GM23248 (cell line): ENCODE measurements at regions not wholly inside any gene's neighbourhood (a gene's known extent, or its start where the extent isn't known, plus 50 kb on each side); places are given as distances from the start of the nearest gene placed in this dataset.

Experiments used
- DNase-seq: peaks from one replicate; pipeline ENCODE4 v3.0.0-alpha.2; 2015
- H2AFZ ChIP-seq: fragments of 200-600 bp; sonication (generic); 2 replicates; pipeline ENCODE4 v1.6.1; 2016; ENCODE audit warnings: antibody characterized with exemption
- H3F3A ChIP-seq: fragments of 200-600 bp; sonication (generic); 2 replicates; pipeline ENCODE4 v1.6.1; 2016; ENCODE audit warnings: mild to moderate bottlenecking, antibody characterized with exemption, mixed run types; ENCODE audit not compliant: insufficient read depth
- H3K27ac ChIP-seq: fragments of 200-600 bp; sonication (generic); 2 replicates; pipeline ENCODE4 v1.5.1; 2016; ENCODE audit warnings: mild to moderate bottlenecking
- H3K27me3 ChIP-seq: fragments of 200-600 bp; sonication (generic); replicated peaks from 2 replicates; pipeline ENCODE4 v1.6.1; 2016; ENCODE audit warnings: mild to moderate bottlenecking; ENCODE audit not compliant: insufficient read depth
- H3K36me3 ChIP-seq: fragments of 200-600 bp; sonication (generic); 2 replicates; pipeline ENCODE4 v1.6.1; 2016; ENCODE audit warnings: low read depth, mild to moderate bottlenecking
- H3K4me1 ChIP-seq: fragments of 200-600 bp; sonication (generic); 2 replicates; pipeline ENCODE4 v1.6.1; 2016; ENCODE audit warnings: mild to moderate bottlenecking; ENCODE audit not compliant: insufficient read depth
- H3K4me2 ChIP-seq: fragments of 200-600 bp; sonication (generic); one replicate; pipeline ENCODE4 v1.6.1; 2016; ENCODE audit warnings: mild to moderate bottlenecking; ENCODE audit not compliant: unreplicated experiment
- H3K4me3 ChIP-seq: fragments of 200-600 bp; sonication (generic); 2 replicates; pipeline ENCODE4 v1.5.1; 2016; ENCODE audit warnings: mild to moderate bottlenecking
- H3K79me2 ChIP-seq: fragments of 200-600 bp; sonication (generic); 2 replicates; pipeline ENCODE4 v1.6.1; 2016; ENCODE audit warnings: mild to moderate bottlenecking; ENCODE audit not compliant: insufficient read depth
- H3K9ac ChIP-seq: fragments of 200-600 bp; sonication (generic); 2 replicates; pipeline ENCODE4 v1.6.1; 2016; ENCODE audit warnings: mild to moderate bottlenecking
- H3K9me2 ChIP-seq: fragments of 200-600 bp; sonication (generic); 2 replicates; pipeline ENCODE4 v1.6.1; 2016; ENCODE audit warnings: mixed run types, mild to moderate bottlenecking, moderate library complexity; ENCODE audit not compliant: insufficient read depth
- H3K9me3 ChIP-seq: fragments of 200-600 bp; sonication (generic); one replicate; pipeline ENCODE4 v1.6.1; 2017; ENCODE audit warnings: low read depth
- H4K20me1 ChIP-seq: fragments of 200-600 bp; sonication (generic); 2 replicates; pipeline ENCODE4 v1.6.0; 2016; ENCODE audit not compliant: insufficient read depth
- EZH2 ChIP-seq: fragments of 200-600 bp; sonication (generic); IDR thresholded peaks from 2 replicates; pipeline ENCODE4 v1.6.1; 2018; ENCODE audit warnings: antibody characterized with exemption, mild to moderate bottlenecking; ENCODE audit not compliant: insufficient read depth, poor library complexity, severe bottlenecking
- EZH2phosphoT487 ChIP-seq: fragments of 200-600 bp; sonication (generic); IDR thresholded peaks from 2 replicates; pipeline ENCODE4 v1.6.1; 2018; ENCODE audit warnings: antibody characterized with exemption, moderate library complexity, mild to moderate bottlenecking, low read depth; ENCODE audit not compliant: insufficient read depth
- WGBS, 2 experiments: methylation state at CpG; one replicate each; pipeline ENCODE4 v1.1.6; 2015 to 2017; ENCODE audit warnings: low lambda C conversion rate in 2 of 2, low coverage in 1 of 2; ENCODE audit errors: missing lambda C conversion rate in 2 of 2; 5-methylcytosine and 5-hydroxymethylcytosine counted together
- in situ Hi-C: fragments of 300-500 bp; cut with MboI; formaldehyde crosslinking; loops from 2 replicates; pipeline ENCODE4 v1.15.0; 2020

DNA sequence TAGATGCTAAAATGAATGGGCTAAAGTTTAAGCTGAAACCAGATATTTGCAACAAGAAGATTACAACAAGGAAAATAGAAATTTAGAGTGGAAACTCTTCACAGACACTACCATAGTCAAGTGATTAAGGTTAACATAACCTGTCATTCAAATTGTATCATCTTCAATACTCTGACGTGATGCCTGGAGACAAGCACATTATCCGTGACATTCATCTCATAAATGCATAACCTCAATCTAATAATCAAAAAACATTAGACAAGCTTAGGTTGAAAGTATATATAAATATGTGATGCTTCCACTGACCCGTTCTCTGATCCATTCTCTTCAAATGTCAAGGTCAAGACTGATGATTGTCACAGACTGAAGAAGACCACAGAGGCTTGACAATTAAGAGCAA lies 263.8 kb upstream of the MEOX2 start:
- Histone ChIP-seq H3K4me1 (peaks cover 10% of the 10 kb centered on the region), H3K9me3 (no peaks in the 10 kb centered on the region), H3K36me3 (no peaks in the 10 kb centered on the region), H4K20me1 (no peaks in the 10 kb centered on the region), H2AFZ (no peak overlapping the region), H3F3A (peaks cover 8% of the 10 kb centered on the region; the same call in 1 of the 2 replicates), H3K9me2 (no peaks in the 10 kb centered on the region), H3K79me2 (no peaks in the 10 kb centered on the region), H3K4me2 (no peak overlapping the region), H3K9ac (no peak overlapping the region), H3K4me3 (no peak overlapping the region), H3K27me3 (no peaks in the 10 kb centered on the region), H3K27ac (no peak overlapping the region)
- no peak for DNase-seq
- WGBS, 2 experiments: 87% methylated on average over 3 of the region's 3 CpGs
- no peak for TF ChIP-seq EZH2phosphoT487
- TF ChIP-seq EZH2: no peak
- in situ Hi-C loops: no loop called here

DNA sequence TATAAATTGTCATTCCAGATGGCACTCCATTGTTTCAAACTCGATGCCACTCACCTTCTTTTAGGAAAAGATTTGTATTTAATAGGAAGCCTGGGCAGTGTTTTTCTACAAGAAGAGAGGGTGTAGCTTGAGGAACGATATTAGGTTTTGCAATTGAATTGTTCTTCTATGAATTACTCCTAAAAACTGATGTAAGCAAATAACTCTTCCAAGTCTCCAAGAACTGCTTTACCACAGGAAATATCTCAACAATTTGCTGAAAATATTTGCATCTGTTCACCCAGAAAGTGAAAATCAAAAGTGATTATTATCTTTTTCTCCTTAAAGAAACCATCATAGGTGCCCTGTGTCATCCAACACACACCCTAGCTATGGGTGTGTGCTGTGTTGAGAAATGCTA lies 261.3 kb upstream of the MEOX2 start:
- no peaks in the 10 kb centered on the region for H4K20me1 ChIP-seq
- H3K9ac ChIP-seq: no peak overlapping the region
- H3K9me3 ChIP-seq: no peaks in the 10 kb centered on the region
- 26 to 31% methylated on average over 2 of the region's 2 CpGs for WGBS, 2 experiments
- H3K4me3 ChIP-seq: no peak overlapping the region
- in situ Hi-C loops: no loop called here
- TF ChIP-seq EZH2phosphoT487: no peak
- no peak for TF ChIP-seq EZH2
- peak overlapping the region; percentile 18; the same call in 1 of the 2 replicates for H2AFZ ChIP-seq
- peaks cover 8% of the 10 kb centered on the region; the same call in 1 of the 2 replicates for H3F3A ChIP-seq
- peak; percentile 56 for DNase-seq
- H3K9me2 ChIP-seq: no peaks in the 10 kb centered on the region
- H3K79me2 ChIP-seq: no peaks in the 10 kb centered on the region
- no peaks in the 10 kb centered on the region for H3K27me3 ChIP-seq
- no peaks in the 10 kb centered on the region for H3K36me3 ChIP-seq
- peaks cover 10% of the 10 kb centered on the region for H3K4me1 ChIP-seq
- no peak overlapping the region for H3K27ac ChIP-seq
- peak overlapping the region; percentile 9 for H3K4me2 ChIP-seq

DNA sequence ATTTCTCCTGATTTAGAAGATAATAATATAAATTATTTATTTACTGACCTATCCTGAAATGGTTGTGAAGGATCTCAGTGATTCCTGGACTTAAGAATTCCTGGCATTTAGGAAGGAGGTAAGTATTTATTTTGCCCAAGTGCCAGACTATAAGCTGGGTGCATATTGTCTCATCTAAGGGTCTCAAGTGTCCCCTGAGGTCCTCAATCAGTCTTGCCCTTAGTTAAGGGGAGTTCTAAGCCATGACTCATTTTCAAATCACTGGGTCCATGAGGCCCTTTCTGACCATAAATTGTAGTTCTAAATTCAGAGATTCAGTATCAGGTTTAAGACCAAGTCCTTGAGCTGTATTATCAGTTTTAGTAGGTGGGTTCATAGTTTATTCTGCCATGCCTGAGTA lies 251.6 kb upstream of the MEOX2 start:
- Histone ChIP-seq H3K4me3 (no peak overlapping the region), H3K9ac (no peak overlapping the region), H3K36me3 (no peaks in the 10 kb centered on the region), H3K79me2 (no peaks in the 10 kb centered on the region), H4K20me1 (no peaks in the 10 kb centered on the region), H3K4me2 (no peak overlapping the region), H3K9me2 (no peaks in the 10 kb centered on the region), H3K27me3 (no peaks in the 10 kb centered on the region), H2AFZ (no peak overlapping the region), H3K4me1 (no peaks in the 10 kb centered on the region), H3K27ac (no peak overlapping the region), H3K9me3 (no peaks in the 10 kb centered on the region), H3F3A (no peaks in the 10 kb centered on the region)
- no peak for TF ChIP-seq EZH2phosphoT487
- TF ChIP-seq EZH2: no peak
- in situ Hi-C loops: no loop called here
- DNase-seq: no peak

DNA sequence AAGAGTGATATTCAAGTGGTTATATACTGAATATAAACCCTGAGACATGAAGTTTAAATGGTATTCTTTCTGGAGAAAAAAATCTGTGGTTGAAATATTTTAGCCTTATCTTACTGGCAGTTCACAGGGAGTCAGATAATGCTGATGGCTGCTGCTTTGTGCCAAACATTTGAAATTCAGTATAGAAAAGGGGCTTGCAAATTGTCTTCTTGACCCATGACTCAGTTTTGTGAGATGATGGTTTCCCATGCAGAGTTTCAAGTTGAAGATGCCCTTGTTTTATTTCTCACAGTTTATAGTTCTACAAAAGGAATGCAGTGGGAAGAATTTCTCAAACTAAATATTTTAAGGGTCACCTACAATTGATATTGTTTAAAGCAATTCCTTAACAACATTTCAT lies 251.1 kb upstream of the MEOX2 start:
- Histone ChIP-seq H3K79me2 (no peaks in the 10 kb centered on the region), H3K4me2 (no peak overlapping the region), H3K9me2 (no peaks in the 10 kb centered on the region), H3K27me3 (no peaks in the 10 kb centered on the region), H2AFZ (no peak overlapping the region), H3K9me3 (no peaks in the 10 kb centered on the region), H3F3A (no peaks in the 10 kb centered on the region), H3K36me3 (no peaks in the 10 kb centered on the region), H4K20me1 (no peaks in the 10 kb centered on the region), H3K9ac (no peak overlapping the region), H3K27ac (no peak overlapping the region), H3K4me1 (no peaks in the 10 kb centered on the region), H3K4me3 (no peak overlapping the region)
- DNase-seq: no peak
- in situ Hi-C loops: no loop called here
- TF ChIP-seq EZH2phosphoT487: no peak
- TF ChIP-seq EZH2: no peak

DNA sequence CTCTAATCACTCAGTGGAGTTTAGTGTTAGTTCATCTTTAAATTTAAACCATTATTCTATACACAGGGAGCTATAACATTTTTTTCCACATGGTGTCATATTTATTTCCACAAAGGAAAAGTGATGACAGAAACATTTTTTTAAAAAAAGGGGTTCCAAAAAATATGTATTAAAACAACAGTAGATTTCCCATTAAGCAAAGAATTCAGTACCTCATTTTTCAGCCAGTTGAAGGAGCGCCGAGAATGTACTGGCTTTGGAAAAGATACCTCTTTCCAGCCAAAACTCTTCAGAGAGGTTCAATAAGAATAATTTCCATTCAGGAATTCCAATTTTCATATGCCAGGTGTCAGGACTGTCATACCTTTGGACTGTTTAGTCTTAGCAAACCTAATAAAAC lies 250.5 kb upstream of the MEOX2 start:
- Histone ChIP-seq H3F3A (no peaks in the 10 kb centered on the region), H3K27me3 (no peaks in the 10 kb centered on the region), H2AFZ (no peak overlapping the region), H3K9me2 (no peaks in the 10 kb centered on the region), H3K79me2 (no peaks in the 10 kb centered on the region), H3K9me3 (no peaks in the 10 kb centered on the region), H4K20me1 (no peaks in the 10 kb centered on the region), H3K36me3 (no peaks in the 10 kb centered on the region), H3K27ac (no peak overlapping the region), H3K4me2 (no peak overlapping the region), H3K4me1 (no peaks in the 10 kb centered on the region), H3K4me3 (no peak overlapping the region), H3K9ac (no peak overlapping the region)
- in situ Hi-C loops: no loop called here
- TF ChIP-seq EZH2 (no peak), EZH2phosphoT487 (no peak)
- DNase-seq: no peak
- WGBS, 2 experiments: 77 to 80% methylated on average over 2 of the region's 2 CpGs
